Psoas muscle (tissue), 7 donors: ENCODE measurements at regions not wholly inside any gene's neighbourhood (a gene's known extent, or its start where the extent isn't known, plus 50 kb on each side); places are given as distances from the start of the nearest gene placed in this dataset.

ENCODE experiments used
- ATAC-seq, 4 donors: fragments of 200-7000 bp; cut with Tn5 transposase; one replicate each; pipeline ENCODE4 v1.9.1; 2020; ENCODE audit warnings: moderate library complexity in 3 of 4, mild to moderate bottlenecking in 2 of 4
- DNase-seq, 2 donors: peaks; one replicate each; pipeline ENCODE4 v3.0.0-alpha.2; 2020
- H3K27ac ChIP-seq: fragments of 200-600 bp; one replicate; pipeline ENCODE4 v1.8.0; 2022
- H3K27me3 ChIP-seq, 3 donors: fragments of 200-600 bp in 1 of 3; one replicate each; pipeline versions ENCODE4 v1.6.1 to v1.8.0; 2013 to 2022; ENCODE audit warnings: low read length in 2 of 3, mild to moderate bottlenecking in 2 of 3, moderate library complexity in 1 of 3; ENCODE audit not compliant: insufficient read depth in 3 of 3
- H3K36me3 ChIP-seq, 2 donors: fragments of 200-600 bp in 1 of 2; one replicate each; pipeline versions ENCODE4 v1.6.1 to v1.8.0; 2013 to 2022; ENCODE audit warnings: low read depth in 1 of 2, mild to moderate bottlenecking in 1 of 2, moderate library complexity in 1 of 2; ENCODE audit not compliant: insufficient read depth in 1 of 2
- H3K4me1 ChIP-seq: fragments of 200-600 bp; one replicate; pipeline ENCODE4 v1.8.0; 2022
- H3K4me3 ChIP-seq: fragments of 200-600 bp; one replicate; pipeline ENCODE4 v1.8.0; 2022; ENCODE audit warnings: mild to moderate bottlenecking
- H3K9me3 ChIP-seq: fragments of 200-600 bp; one replicate; pipeline ENCODE4 v1.8.0; 2022
- CTCF ChIP-seq: fragments of 200-600 bp; IDR thresholded peaks from one replicate; pipeline ENCODE4 v1.8.0; 2022; ENCODE audit warnings: antibody characterized with exemption
- WGBS, 3 donors: extraction: QIAGEN DNeasy Blood & Tissue Kit; methylation state at CpG; one replicate each; pipeline versions ENCODE4 v1.1.6 to v1.1.7; 2013; 5-methylcytosine and 5-hydroxymethylcytosine counted together
- intact Hi-C, 2 donors: fragments of 100-400 bp; cut with DNase I; formaldehyde crosslinking; loops; one replicate each; pipeline versions ENCODE4 v1.11.0 to v1.14.2; 2022
- donor health status: healthy with polysubstance abuse.
- donor health status: DM: no; HTN: no; CAD: no; lungs with moderate emphysema.
- donor health status: Bipolar disorder and iron deficiency.
- donor health status: healthy.
- donor health status: DM: yes; HTN: yes; CAD: no.
- donor health status: DM: no; HTN: no; CAD: no.
- donor health status: DM: yes; HTN: yes; CAD: no.

- Histone ChIP-seq H3K36me3 (no peaks in the 10 kb centered on the region), H3K4me1 (no peaks in the 10 kb centered on the region), H3K9me3 (no peaks in the 10 kb centered on the region), H3K4me3 (no peak overlapping the region), H3K27ac (no peak overlapping the region), H3K27me3 (peaks cover 0 to 2% (median 2%) of the 10 kb centered on the region in 3 donors)
- WGBS, 3 donors, result 65 to 74% (median 66%) methylated on average over 5 of the region's 5 CpGs
- intact Hi-C loops, result no loop called here
- DNase-seq, result no peak
- TF ChIP-seq CTCF, result no peak
- ATAC-seq, result no peak
These were observed 127.6 kb upstream of the TMCC3 start for GRCh38 chr12:94777936-94778335.

DNA sequence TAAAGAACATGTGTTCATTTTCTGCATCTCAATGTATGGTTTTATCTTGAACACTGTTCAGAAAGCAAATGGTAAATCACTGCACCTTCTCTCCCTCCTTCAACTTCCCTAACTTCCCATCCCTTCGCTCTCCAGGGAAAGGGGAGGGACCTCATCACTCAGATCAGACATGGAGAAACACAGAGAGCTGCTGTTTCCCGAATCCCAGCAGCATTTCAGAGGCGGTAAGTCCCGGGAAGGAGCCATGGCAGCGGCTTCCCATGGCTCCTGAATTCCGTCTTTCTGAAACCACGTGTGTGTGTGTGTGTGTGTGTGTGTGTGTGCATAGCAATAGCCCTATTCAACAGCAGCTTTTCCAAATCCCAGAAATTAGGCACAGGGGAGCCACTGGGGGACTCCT is 125.4 kb upstream of the TMCC3 start:
- DNase-seq, result no peak

GRCh38 chr12:94771741-94772140 is 121.4 kb upstream of the TMCC3 start:
- no peak for DNase-seq
- Histone ChIP-seq H3K36me3 (no peaks in the 10 kb centered on the region), H3K27ac (no peak overlapping the region), H3K4me1 (no peaks in the 10 kb centered on the region), H3K4me3 (no peak overlapping the region), H3K27me3 (peaks cover 0 to 2% (median 0%) of the 10 kb centered on the region in 3 donors), H3K9me3 (no peaks in the 10 kb centered on the region)
- no peak for ATAC-seq
- intact Hi-C loops, result no loop called here
- TF ChIP-seq CTCF, result no peak
- WGBS, 3 donors, result 92 to 96% (median 93%) methylated on average over 5 of the region's 5 CpGs

More for the DNA sequence above, 125.4 kb upstream of the TMCC3 start:
- 56 to 65% (median 57%) methylated on average over 6 to 7 of the region's 7 CpGs for WGBS, 3 donors
- intact Hi-C loops, result no loop called here
- H3K27me3 ChIP-seq, result peaks cover 0 to 2% (median 2%) of the 10 kb centered on the region in 3 donors
- no peak for ATAC-seq
- no peak for TF ChIP-seq CTCF
- H3K36me3 ChIP-seq, result no peaks in the 10 kb centered on the region
- no peak overlapping the region for H3K27ac ChIP-seq
- no peak overlapping the region for H3K4me3 ChIP-seq
- no peaks in the 10 kb centered on the region for H3K4me1 ChIP-seq
- H3K9me3 ChIP-seq, result no peaks in the 10 kb centered on the region

DNA sequence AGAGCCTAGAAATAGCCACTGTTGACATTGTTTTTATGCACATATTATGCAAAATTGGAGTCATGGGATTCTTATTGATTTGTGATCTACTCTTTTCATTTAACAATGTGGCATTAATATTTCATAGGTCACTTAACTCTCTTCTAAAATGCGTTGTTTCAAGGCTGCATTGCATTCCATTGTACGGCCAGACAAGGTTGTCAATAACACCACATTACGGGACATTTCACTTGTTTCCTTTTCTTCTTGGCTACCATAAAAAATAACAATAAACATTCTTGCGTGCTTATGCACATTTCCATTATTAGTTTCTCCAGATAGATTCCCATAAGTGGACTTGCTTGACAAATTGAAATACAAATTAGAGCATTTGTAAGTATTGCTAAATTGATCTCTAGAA is 120.8 kb upstream of the TMCC3 start:
- Histone ChIP-seq H3K4me3 (no peak overlapping the region), H3K9me3 (no peaks in the 10 kb centered on the region), H3K4me1 (no peaks in the 10 kb centered on the region), H3K27ac (no peak overlapping the region), H3K36me3 (no peaks in the 10 kb centered on the region), H3K27me3 (peaks cover 0 to 2% (median 0%) of the 10 kb centered on the region in 3 donors)
- DNase-seq (no peak), ATAC-seq (no peak)
- TF ChIP-seq CTCF, result no peak
- intact Hi-C loops, result no loop called here
- WGBS, 3 donors, result 91 to 93% (median 92%) methylated on average over 4 of the region's 4 CpGs

DNA sequence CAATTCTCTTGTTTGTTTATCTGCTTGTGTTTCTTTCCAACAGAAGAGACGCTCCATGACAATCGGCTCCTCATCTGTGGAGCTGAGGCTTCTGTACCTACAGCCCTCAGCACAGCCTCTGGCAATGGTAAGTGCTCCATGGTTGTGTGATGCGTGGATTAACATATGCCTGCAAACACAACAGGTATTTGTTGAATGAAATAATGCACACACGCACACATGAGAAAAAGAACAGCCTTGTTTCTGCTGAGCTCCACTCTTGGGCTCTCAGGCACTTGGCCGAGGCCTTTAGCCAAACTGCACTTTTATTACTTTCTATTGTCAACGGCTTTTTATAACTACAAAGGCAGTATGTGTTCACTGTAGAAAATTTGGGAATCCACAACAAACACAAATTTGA is 120.4 kb upstream of the TMCC3 start:
- ATAC-seq (no peak), DNase-seq (no peak)
- H3K4me1 ChIP-seq, result no peaks in the 10 kb centered on the region
- no peak for TF ChIP-seq CTCF
- H3K36me3 ChIP-seq, result no peaks in the 10 kb centered on the region
- H3K4me3 ChIP-seq, result no peak overlapping the region
- intact Hi-C loops, result no loop called here
- WGBS, 3 donors, result 70 to 80% (median 70%) methylated on average over 6 of the region's 6 CpGs
- H3K27ac ChIP-seq, result no peak overlapping the region
- peaks cover 0 to 2% (median 0%) of the 10 kb centered on the region in 3 donors for H3K27me3 ChIP-seq
- no peaks in the 10 kb centered on the region for H3K9me3 ChIP-seq
